Smooth muscle cell (in vitro differentiated cells): ENCODE measurements at regions not wholly inside any gene's neighbourhood (a gene's known extent, or its start where the extent isn't known, plus 50 kb on each side); places are given as distances from the start of the nearest gene placed in this dataset.

Experiments
- DNase-seq: peaks from one replicate; lab custom pipeline; 2025; ENCODE audit not compliant: unreplicated experiment; lab: John Stamatoyannopoulos, UW
- H2AFZ ChIP-seq: fragments of 200-600 bp; sonication (generic); 2 replicates; pipeline ENCODE4 v1.6.0; 2016; ENCODE audit warnings: antibody characterized with exemption, low read depth, mild to moderate bottlenecking
- H3F3A ChIP-seq: fragments of 200-600 bp; sonication (generic); 2 replicates; pipeline ENCODE4 v1.6.0; 2017; ENCODE audit warnings: antibody characterized with exemption, low read depth
- H3K27ac ChIP-seq: fragments of 200-600 bp; sonication (generic); 2 replicates; pipeline ENCODE4 v1.5.1; 2016; ENCODE audit warnings: low read depth, mild to moderate bottlenecking
- H3K27me3 ChIP-seq: fragments of 200-600 bp; sonication (generic); 2 replicates; pipeline ENCODE4 v1.6.1; 2016; ENCODE audit warnings: low read depth, mild to moderate bottlenecking
- H3K36me3 ChIP-seq: fragments of 200-600 bp; sonication (generic); 2 replicates; pipeline ENCODE4 v1.5.1; 2016; ENCODE audit warnings: low read depth
- H3K4me1 ChIP-seq: fragments of 200-600 bp; sonication (generic); 2 replicates; pipeline ENCODE4 v1.5.1; 2016; ENCODE audit warnings: low read depth
- H3K4me2 ChIP-seq: fragments of 200-600 bp; sonication (generic); 2 replicates; pipeline ENCODE4 v1.6.0; 2016; ENCODE audit warnings: mild to moderate bottlenecking
- H3K4me3 ChIP-seq: fragments of 200-600 bp; sonication (generic); 2 replicates; pipeline ENCODE4 v1.5.1; 2016; ENCODE audit warnings: mild to moderate bottlenecking
- H3K79me2 ChIP-seq: fragments of 200-600 bp; sonication (generic); 2 replicates; pipeline ENCODE4 v1.6.0; 2016; ENCODE audit warnings: low read depth, mild to moderate bottlenecking
- H3K9ac ChIP-seq: fragments of 200-600 bp; sonication (generic); 2 replicates; pipeline ENCODE4 v1.6.0; 2016; ENCODE audit warnings: low read depth
- H3K9me3 ChIP-seq: fragments of 200-600 bp; sonication (generic); replicated peaks from 2 replicates; pipeline ENCODE4 v1.5.1; 2016; ENCODE audit warnings: low read depth
- H4K20me1 ChIP-seq: fragments of 200-600 bp; sonication (generic); 2 replicates; pipeline ENCODE4 v1.6.0; 2016; ENCODE audit warnings: low read depth
- CTCF ChIP-seq: fragments of 200-600 bp; sonication (generic); IDR thresholded peaks from 2 replicates; pipeline ENCODE4 v1.5.1; 2017; ENCODE audit warnings: borderline replicate concordance, mild to moderate bottlenecking, antibody characterized with exemption; ENCODE audit not compliant: insufficient read depth, poor library complexity, severe bottlenecking
- WGBS: methylation state at CpG from one replicate; pipeline ENCODE4 v1.1.7; 2016; ENCODE audit warnings: low lambda C conversion rate; 5-methylcytosine and 5-hydroxymethylcytosine counted together

- Histone ChIP-seq H3K4me1 (peaks cover 8% of the 10 kb centered on the region), H3K9ac (no peak overlapping the region), H3K36me3 (no peaks in the 10 kb centered on the region), H3F3A (no peaks in the 10 kb centered on the region), H3K27ac (no peak overlapping the region), H4K20me1 (no peaks in the 10 kb centered on the region), H3K27me3 (peaks cover 49% of the 10 kb centered on the region), H3K4me3 (no peak overlapping the region), H3K9me3 (no peaks in the 10 kb centered on the region), H3K79me2 (no peaks in the 10 kb centered on the region), H3K4me2 (no peak overlapping the region), H2AFZ (no peak overlapping the region)
- 68% methylated on average over 7 of the region's 7 CpGs for WGBS
- no peak for DNase-seq
- TF ChIP-seq CTCF, result no peak
Observed at GRCh38 chr5:155620821-155621410, 607.4 kb downstream of the KIF4B start.

GRCh38 chr5:155624597-155625241 is 611.2 kb downstream of the KIF4B start:
- Histone ChIP-seq H3K9ac (no peak overlapping the region), H3K4me3 (no peak overlapping the region)
- 77% methylated on average over 5 of the region's 5 CpGs for WGBS

GRCh38 chr5:155625315-155625714 is 611.8 kb downstream of the KIF4B start:
- no peak overlapping the region for H3K27ac ChIP-seq
- no peaks in the 10 kb centered on the region for H3K36me3 ChIP-seq
- H3K9ac ChIP-seq, result no peak overlapping the region
- H3K9me3 ChIP-seq, result no peaks in the 10 kb centered on the region
- no peak for TF ChIP-seq CTCF
- peaks cover 60% of the 10 kb centered on the region for H3K27me3 ChIP-seq
- no peak overlapping the region for H3K4me2 ChIP-seq
- no peaks in the 10 kb centered on the region for H4K20me1 ChIP-seq
- DNase-seq, result no peak
- no peaks in the 10 kb centered on the region for H3F3A ChIP-seq
- H2AFZ ChIP-seq, result no peak overlapping the region
- H3K4me3 ChIP-seq, result no peak overlapping the region
- 83% methylated on average over 3 of the region's 3 CpGs for WGBS
- H3K4me1 ChIP-seq, result peaks cover 8% of the 10 kb centered on the region
- no peaks in the 10 kb centered on the region for H3K79me2 ChIP-seq

More at GRCh38 chr5:155624597-155625241, 611.2 kb downstream of the KIF4B start:
- peaks cover 60% of the 10 kb centered on the region for H3K27me3 ChIP-seq
- no peak overlapping the region for H3K27ac ChIP-seq
- no peaks in the 10 kb centered on the region for H3F3A ChIP-seq
- peaks cover 8% of the 10 kb centered on the region for H3K4me1 ChIP-seq
- no peaks in the 10 kb centered on the region for H3K9me3 ChIP-seq
- H3K4me2 ChIP-seq, result no peak overlapping the region
- no peak for DNase-seq
- no peak overlapping the region for H2AFZ ChIP-seq
- H4K20me1 ChIP-seq, result no peaks in the 10 kb centered on the region
- H3K79me2 ChIP-seq, result no peaks in the 10 kb centered on the region
- no peaks in the 10 kb centered on the region for H3K36me3 ChIP-seq
- TF ChIP-seq CTCF, result no peak
